NCI-H2081 (cell line): ENCODE measurements at regions not wholly inside any gene's neighbourhood (a gene's known extent, or its start where the extent isn't known, plus 50 kb on each side); places are given as distances from the start of the nearest gene placed in this dataset.
"Not testable (repeated sequence)": the region's sequence is repeated elsewhere in the genome, so short reads cannot be mapped to it uniquely, and the experiment has no call there.

Experiments
- DNase-seq, 2 experiments: peaks; one replicate each; lab custom pipeline; 2025; lab: John Stamatoyannopoulos, UW

DNA sequence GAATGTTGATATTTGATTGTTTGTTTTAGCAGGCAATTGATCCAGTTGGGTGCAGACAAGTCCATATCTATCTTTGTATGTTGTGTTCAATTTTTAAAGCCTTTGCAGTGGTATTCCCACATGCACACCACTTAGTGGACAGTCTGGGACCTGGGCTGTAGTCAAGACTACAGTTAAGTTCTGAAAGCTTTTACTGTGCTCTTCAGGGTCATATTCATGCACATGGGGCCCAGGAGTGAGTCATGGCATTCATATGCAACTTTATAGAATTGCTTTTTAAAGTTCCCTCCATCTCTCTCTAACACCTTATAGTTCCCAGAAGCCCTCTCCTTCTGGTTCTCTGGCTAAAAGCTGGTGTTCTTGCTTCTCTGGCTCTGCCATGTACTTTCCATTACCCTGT is 228.2 kb upstream of the CCNH start:
- no peak for DNase-seq

DNA sequence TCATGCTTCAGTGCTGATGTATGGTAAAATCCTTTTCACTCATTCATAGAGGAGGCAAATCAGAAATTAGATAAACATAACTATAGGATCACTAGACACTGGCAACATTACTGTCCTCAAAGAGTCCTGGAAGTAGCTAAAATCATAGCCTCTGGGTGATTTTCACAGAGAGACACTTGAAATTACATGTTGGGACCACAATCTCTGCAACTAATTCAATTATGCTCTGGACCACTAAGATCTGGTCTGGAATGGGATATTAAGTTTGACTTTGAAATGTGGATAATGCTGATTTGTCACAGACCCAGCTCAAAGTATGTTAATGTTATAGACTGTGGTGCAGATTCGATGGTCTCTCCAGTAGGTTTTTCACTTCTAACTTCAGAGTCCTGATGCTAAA is 214.6 kb upstream of the CCNH start:
- DNase-seq, result no peak

DNA sequence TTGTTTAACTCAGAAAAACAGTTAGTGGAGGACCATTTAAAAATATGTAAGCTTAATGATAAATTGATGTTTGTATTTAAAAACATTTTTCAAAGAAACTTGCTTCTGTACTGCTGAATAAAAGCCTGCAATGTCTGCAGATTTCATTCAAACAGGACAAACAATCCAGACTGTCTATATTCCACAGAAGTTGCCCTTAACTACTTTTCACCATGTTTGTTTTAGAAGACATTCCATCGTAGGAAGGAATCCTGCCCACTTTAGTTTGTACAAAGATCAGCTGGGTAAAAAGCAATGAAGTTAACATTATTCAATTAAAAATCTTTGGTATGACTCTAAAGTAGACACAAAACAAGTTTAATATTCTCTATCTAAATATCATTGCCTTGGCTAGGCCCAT is 195.7 kb upstream of the CCNH start:
- no peak for DNase-seq

DNA sequence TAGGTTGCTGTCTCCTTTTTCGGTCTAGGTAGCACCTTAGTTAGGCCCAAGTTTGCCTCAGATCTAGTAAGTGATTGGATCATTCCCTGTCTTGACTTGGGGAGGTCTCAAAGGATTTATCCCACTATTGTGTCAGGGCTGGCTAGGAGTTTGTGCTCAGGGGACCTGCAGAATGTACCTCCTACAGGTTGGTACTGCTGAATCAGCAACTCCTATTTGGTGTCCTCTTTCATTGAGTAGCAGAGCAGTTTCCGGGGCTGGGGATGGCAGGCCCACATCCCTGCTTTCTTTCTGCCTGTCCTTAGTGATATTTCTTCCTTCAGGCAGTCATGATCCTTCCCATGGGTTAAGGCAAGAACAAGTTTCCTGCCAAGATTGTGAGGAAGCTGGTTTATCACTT is 192.9 kb upstream of the CCNH start:
- DNase-seq, result no peak

DNA sequence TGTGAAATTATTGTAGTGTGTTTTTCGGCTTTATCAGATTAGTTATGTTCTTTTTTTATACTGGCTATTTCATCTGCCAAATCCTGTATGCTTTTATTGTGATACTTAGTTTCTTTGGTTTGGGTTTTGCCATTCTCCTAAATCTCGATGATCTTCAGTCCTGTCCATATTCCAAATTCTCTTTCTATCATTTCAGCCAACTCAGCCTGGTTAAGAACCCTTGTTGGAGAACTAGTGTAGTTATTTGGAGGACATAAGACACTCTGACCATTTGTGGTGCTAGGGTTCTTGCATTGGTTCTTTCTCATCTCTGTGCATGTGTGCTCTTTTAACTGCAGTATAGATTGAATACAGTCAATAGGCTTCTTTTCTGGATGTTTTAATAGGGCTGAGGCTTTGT is 187.0 kb upstream of the CCNH start:
- no peak for DNase-seq

DNA sequence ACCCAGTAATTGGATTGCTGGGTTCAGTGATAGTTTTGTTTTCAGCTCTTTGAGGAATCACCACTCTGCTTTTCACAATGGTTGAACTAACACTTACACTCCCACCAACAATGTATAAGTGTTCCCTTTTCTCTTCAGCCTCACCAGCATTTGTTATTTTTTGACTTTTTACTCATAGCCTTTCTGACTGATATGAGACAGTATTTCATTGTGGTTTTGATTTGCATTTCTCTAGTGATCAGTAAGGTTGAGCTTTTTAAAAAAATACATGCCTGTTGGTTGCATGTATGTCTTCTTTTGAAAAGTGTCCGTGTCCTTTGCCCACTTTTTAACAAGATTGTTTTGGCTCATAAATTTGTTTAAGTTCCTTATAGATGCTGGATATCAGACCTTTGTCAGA is 185.7 kb upstream of the CCNH start:
- DNase-seq, result no peak

DNA sequence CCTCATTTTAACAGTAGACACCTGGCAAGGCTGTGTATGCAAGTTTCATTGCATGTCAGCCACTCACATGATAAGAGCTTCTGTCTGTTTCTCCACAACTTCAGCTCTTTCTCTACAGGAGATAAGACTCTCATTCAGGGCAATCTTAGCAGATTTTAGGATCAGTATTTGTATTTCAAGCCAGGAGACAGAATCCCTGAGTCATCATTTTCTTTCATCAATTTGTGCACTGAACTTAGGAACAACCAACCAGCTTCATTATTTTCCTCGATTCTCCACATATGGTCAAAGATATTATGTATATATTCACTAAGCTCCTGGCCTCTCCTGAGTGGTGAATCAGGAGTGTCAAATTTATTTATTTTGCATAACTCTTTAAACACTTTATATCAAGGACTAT is 181.8 kb upstream of the CCNH start:
- DNase-seq, result no peak

DNA sequence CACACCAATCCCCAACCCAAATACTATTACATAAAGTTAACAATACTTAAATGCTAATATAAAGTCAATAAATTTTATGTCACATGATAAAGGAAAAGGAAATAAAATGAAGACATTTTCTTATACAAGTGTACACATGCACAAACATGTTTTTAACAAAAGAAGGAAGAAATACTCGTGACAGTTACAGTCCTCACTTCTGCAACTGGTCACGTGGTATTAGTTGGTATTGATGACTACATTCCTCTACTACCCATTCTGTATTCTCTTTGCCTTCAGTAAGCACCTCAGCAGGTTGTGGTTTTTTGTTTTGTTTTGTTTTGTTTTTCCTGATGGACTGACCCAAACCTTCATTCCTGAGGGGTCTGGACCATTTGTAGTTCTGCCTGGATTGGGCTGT is 176.9 kb upstream of the CCNH start:
- no peak for DNase-seq

DNA sequence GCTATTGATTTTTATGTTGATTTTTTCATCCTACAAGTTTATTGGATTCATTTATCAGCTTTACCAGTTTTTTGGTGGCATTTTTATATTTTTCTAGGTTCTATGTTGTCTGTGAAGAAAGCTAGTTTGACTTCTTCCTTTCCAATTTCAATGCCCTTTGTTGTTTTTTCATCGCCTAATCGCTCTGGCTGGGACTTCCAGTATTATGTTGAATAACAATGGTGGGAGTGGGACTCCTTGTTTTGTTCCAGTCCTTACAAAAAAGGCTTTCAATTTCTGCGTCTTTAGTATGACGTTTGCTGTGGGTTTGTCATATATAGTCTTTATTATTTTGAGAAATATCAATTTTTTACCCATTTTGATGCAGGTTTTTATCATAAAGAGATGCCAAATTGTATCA is 175.6 kb upstream of the CCNH start:
- peak in 1 of 2 experiments; percentile 0 for DNase-seq

DNA sequence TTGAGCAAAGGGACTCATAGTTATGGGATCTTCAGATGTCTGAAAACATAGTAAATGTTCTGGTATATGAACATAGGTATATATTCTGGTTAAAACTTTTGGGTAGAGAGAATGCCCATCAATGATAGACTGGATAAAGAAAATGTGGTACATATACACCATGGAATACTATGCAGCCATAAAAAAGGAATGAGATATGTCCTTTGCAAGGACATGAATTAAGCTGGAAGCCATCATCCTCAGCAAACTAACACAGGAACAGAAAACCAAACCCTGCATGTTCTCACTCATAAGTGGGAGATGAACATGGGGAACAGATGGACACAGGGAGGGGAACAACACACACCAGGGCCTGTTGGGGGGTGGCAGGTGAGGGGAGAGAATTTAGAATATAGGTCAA is 171.0 kb upstream of the CCNH start:
- not testable (repeated sequence) for DNase-seq

DNA sequence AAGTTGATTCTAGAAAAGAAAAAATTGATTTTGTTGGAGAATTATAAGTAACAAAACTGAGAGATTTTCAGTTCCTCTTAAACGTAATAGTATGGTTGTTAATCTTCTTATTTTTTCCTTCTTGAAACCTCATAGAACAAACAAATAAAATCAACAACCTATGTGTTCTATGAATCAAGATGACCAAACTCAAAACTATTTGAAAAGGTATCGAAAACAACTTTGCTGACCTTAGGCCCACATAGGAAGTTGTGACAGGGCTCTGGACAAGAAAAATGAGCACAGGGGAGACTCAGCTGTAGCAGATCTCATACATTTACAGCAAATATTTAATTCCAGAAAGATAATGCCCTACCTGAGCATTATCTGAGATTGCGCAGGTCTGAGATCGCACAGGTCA is 169.4 kb upstream of the CCNH start:
- no peak for DNase-seq

DNA sequence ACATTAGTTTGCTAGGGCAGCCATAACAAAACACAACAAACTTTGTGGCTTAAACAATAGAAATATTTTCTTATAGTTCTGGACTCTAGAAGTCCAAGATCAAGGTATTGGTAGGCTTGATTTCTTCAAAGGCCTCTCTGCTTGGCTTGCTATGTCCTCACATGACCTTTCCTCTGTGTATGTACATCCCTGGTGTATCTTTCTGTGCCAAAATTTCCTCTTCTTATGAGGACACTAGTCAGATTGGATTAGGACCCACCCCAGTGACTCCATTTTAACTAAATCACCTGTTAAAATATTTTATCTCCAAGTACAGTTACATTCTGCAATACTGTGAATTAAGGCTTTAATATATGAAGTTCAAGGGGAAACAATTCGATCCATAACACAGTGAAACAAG is 168.9 kb upstream of the CCNH start:
- no peak for DNase-seq

DNA sequence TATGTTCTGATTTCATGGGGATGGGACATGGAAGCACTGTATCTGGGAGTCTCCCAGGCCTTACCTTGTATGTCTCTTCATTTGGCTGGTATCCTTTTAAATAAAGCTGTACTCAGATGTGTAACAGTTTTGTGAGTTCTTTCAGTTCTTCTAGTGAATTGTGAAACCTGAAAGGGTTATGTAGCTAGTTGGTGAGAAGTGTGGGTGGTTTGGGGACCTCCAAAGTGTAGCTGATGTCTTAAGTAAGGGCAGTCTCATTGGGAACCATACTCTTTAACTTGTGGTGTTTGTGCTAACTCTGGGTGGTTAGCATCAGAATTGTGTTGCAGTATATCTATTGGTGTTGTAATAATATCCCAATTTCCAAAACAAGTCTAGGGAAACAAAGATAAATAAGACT is 166.9 kb upstream of the CCNH start:
- DNase-seq, result no peak

DNA sequence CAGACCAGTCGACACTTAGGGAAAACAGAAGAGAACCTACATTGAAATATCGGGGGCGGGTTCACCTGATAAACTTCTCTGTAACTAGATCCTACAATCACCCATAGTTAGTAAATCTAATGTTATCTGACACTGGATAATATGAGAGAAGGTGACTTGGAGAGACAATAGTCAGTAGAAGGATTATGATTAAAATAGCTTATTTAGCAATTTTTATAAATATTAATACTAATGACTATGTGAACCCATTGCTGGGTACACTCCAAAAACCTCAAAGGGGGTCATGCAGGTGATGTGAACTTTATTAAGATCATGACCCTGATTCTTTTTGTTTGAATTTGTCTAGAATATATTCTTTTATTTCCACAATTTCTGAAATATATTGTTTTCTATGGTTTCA is 164.1 kb upstream of the CCNH start:
- no peak for DNase-seq

DNA sequence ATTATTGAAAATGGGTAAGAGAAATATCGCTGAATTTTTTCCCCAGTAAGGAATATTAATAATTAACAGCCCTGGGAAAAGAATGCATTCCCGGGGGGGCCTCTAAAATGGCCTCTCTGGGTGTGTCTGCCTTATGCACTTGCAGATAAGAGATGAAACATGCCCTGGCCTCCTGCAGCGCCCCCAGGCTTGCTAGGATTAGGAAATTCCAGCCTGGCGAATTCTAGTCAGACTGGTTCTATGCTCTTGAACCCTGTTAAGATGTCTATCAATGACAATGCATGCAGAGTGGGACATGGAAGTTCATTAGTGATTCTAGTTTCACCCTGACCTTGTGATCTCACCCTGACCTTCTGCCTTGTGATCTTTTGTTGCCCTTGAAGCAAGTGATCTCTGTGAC is 163.6 kb upstream of the CCNH start:
- DNase-seq, result not testable (repeated sequence)

DNA sequence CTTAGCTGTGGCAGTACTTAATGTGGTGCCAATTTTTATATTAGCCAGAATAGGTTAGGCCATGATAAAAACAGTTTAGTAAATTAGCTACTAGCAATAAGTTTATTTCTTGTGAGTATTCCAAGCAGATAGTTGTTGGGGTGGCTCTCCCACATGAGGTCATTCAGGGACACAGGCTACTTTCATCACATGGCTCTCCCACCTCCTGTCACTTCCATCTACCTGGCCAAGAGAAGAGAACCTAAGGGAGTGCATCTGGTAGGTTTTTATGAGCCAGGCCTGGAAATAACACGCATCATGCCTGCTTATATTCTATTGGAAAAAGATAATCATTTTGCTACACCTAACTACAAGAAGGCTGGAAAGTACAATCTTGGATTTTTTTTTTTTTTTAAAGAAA is 161.4 kb upstream of the CCNH start:
- DNase-seq, result no peak

DNA sequence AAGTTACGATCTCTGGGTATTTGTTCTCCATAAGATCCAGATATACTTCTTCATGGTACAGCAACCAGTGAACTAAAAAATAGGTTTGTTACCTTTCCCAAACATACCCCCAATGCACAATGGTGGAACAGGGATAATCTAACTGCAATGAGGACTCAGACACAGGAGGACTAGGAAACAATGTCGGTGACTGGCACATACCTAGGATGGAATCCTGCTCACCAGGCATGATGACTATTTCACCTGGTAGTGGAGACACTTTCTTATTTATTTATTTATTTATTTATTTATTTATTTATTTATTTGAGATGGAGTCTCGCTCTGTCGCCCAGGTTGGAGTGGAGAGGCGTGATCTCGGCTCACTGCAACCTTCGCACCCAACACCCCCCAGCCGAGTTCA is 159.9 kb upstream of the CCNH start:
- no peak for DNase-seq

DNA sequence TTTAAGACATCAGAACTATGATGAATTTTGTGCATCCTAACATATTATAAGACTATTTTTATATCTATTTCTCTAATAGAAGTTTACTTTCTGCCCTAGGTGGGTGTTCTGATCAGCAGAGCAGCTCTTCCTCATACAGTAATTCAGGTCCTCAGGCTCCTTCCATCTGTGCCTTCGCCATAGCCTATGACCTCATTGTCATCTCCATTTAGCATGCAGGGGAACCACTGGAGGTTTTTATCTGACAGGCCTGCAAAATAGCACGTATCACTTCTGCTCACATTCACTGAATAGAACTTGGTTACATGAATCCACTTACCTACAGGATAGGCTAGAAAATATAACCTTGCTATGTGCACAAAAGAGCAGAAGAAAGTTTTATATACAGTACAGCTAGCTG is 159.4 kb upstream of the CCNH start:
- no peak for DNase-seq

DNA sequence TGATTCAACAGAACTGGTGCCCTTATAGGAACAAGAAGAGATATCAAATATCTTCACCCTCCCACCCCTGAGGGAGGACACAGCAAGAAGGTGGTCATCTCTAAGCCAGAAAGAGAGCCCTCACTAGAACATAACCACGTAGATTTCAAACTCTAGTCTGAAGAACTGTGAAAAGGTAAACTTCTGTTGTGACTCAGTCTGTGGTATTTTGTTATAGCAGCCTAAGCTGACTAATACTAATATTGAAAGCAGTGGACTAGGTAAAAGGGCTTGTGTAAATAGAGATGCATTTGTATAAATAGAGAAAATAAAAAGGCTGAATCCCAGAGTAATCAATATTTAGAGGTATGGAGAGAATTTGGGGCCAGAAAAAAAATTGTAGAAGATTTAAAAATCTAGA is 157.6 kb upstream of the CCNH start:
- no peak for DNase-seq

DNA sequence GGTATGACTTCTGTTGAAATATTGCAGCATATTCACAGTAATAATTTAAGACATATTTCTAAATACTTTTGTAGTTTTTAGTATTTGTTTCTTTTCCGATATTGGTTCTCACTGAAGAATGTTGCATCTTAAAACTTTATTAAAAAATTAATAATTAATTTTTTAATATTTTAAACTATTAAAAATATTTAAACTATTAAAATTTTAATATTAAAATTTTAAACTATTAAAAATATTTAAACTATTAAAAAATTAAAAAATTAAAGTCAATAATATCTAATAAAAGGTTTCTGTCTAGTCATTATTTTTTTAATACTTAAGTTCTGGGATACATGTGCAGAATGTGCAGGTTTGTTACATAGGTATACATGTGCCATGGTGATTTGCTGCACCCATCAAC is 149.3 kb upstream of the CCNH start:
- no peak for DNase-seq

DNA sequence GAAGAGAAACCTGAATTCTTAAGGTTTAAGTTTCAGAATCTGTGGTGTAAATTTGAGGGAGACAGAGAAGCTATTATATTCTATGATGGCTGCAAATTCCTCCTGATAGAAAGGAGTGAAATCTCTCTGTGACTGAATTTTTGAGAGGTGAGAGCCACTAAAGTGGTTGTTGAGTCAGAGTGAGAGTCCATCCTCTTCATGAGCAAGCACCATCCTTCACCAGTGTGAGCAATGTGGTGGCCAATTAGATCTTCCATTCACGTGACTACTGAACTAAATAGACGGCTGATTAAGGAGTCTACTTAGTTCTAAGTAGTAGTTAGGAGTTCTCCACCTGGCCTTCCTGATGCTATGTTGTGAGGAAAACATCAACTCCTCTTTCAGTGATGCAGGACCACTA is 147.8 kb upstream of the CCNH start:
- no peak for DNase-seq

DNA sequence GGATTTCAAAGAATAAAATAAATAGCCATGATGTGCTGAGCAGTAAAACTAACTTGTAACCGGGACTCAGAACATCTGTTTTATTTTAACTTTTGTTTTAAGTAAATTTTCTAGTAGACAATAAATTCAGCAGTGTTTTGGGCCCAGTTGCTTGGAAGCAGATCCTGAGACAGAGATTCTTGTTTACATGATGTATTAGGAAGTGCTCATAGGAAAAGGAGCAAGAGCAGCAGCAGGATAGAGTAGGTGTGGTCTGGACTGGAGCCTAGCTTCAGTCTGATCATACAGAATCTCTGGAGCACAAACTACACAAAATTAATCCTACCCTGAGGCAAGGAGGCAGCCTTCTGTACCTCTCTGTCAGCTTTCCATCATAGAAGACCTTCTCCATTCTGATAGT is 139.2 kb upstream of the CCNH start:
- no peak for DNase-seq

DNA sequence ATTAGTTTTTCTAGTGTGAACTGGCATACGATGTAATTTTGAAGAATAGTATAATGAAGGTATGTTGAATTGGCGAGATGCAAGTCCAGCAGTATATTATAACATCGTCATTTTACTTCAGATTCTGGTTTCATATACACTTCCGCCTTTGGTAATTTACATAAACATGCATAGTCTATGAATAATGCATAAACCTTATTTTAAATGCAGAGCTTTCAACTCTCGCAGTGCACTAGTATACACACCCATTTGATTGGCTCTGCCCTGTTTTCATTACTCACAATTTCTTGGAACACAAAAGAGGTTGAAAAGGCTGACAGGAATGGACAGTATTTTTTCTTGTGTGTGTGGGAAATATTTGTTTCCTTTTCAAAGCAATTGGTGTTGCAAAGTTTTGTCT is 128.9 kb upstream of the CCNH start:
- no peak for DNase-seq

DNA sequence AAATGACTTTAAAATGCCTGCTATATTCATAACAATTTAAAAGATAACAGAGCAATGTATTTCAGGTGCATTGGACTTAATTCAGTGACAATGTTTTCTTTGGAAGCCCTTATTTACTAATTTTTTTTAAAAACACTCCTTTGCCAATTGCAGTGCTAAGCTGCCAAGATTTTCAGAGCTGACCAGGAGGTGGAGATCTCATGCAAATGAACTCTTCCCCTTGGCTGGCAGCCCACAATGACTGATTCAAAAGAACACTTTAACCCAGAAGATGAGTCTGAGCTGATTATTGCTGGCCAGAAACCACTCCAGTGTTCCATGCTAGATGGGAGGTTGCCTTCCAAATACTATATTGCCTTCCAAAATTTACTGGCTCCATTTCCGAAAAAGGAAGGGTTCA is 128.3 kb upstream of the CCNH start:
- peak; percentile 58 to 75 for DNase-seq

DNA sequence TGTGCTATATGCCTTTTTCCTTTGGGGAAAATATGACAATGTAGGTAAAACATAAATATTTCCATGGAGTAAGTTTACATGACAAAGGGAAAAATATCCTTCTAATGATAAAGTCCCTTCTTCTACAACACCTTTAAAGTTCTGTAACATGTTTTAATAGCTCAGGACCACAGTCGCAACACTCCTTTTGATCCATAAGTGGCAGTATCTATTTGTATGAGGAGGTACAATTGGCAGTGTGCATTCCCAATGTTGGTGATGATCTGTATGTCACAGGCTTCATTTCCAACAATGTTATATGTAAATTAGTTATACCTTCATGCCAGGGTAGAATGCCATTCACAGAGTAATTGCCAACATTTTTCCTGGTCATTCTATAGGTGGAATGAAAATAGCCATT is 127.1 kb upstream of the CCNH start:
- peak in 1 of 2 experiments; percentile 1 for DNase-seq
